Loucy (cell line): ENCODE measurements at regions not wholly inside any gene's neighbourhood (a gene's known extent, or its start where the extent isn't known, plus 50 kb on each side); places are given as distances from the start of the nearest gene placed in this dataset.
"Not testable (repeated sequence)": the region's sequence is repeated elsewhere in the genome, so short reads cannot be mapped to it uniquely, and the experiment has no call there.

Source experiments
- CTCF ChIP-seq: fragments of 200-600 bp; sonication (generic); conservative IDR thresholded peaks from 2 replicates; pipeline ENCODE4 v1.5.1; 2014; ENCODE audit warnings: mild to moderate bottlenecking, antibody characterized with exemption, low read length
- EZH2phosphoT487 ChIP-seq: fragments of 200-600 bp; IDR thresholded peaks from 2 replicates; pipeline ENCODE4 v1.6.1; 2018; ENCODE audit warnings: antibody characterized with exemption, mild to moderate bottlenecking, moderate library complexity, borderline replicate concordance

DNA sequence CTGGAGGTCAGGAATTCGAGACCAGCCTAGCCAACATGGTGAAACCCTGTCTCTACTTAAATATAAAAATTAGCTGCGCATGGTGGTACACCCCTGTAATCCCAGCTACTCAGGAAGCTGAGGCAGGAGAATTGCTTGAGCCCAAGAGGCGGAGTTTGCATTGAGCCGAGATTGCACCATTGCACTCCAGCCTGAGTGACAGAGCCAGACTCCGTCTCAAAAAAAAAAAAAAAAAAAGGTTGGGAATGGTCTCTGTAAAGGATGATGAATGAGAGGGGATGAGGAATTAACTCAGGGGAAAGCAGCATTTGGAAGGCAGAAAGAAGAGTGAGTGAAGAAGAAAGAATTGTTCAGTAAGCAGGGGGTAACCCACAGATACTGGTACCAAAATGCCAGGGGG lies 67.8 kb upstream of the CREB3L1 start:
- TF ChIP-seq CTCF, EZH2phosphoT487: not testable (repeated sequence)
